IMR-90 (cell line): ENCODE measurements at regions not wholly inside any gene's neighbourhood (a gene's known extent, or its start where the extent isn't known, plus 50 kb on each side); places are given as distances from the start of the nearest gene placed in this dataset.

ENCODE experiments used
- ATAC-seq: fragments of 200-7000 bp; cut with Tn5 transposase; 2 replicates; pipeline ENCODE4 v1.9.1; 2020; ENCODE audit warnings: low read depth, mild to moderate bottlenecking, moderate library complexity
- BruUV-seq: library from RNA; stranded (reverse); fragments of 400-500 nt; replicated peaks from 2 replicates; lab custom pipeline; 2021; lab: Mats Ljungman, UMichigan
- CTCF ChIA-PET: fragments of 300-600 bp; formaldehyde crosslinking; extraction: SDS; loops from one replicate; lab custom pipeline; 2021; ENCODE audit warnings: antibody characterized with exemption; lab: Yijun Ruan, JAX
- POLR2A ChIA-PET: fragments of 300-600 bp; sonication (Branson Sonifier 250); formaldehyde crosslinking; loops from one replicate; lab custom pipeline; 2022; ENCODE audit warnings: antibody characterized with exemption; ENCODE audit not compliant: unreplicated experiment; lab: Charles Lee
- DNase-seq: peaks from one replicate; pipeline ENCODE4 v3.0.0; 2013
- H2AFZ ChIP-seq: replicated peaks from 2 replicates; pipeline ENCODE3; 2013; ENCODE audit warnings: low read length, mild to moderate bottlenecking; ENCODE audit not compliant: poor library complexity
- H2AK5ac ChIP-seq: 2 replicates; pipeline ENCODE4 v1.6.1; 2013; ENCODE audit warnings: low read depth, low read length, inconsistent platforms
- H2AK9ac ChIP-seq: replicated peaks from 2 replicates; pipeline ENCODE3; 2013; ENCODE audit warnings: mild to moderate bottlenecking, low read depth, low read length, moderate library complexity; ENCODE audit not compliant: poor library complexity
- H2BK120ac ChIP-seq: 2 replicates; pipeline ENCODE4 v1.6.1; 2013; ENCODE audit warnings: low read depth, low read length, inconsistent platforms
- H2BK15ac ChIP-seq: 3 replicates; pipeline ENCODE4 v1.6.1; 2013; ENCODE audit warnings: low read depth, low read length, inconsistent platforms
- H2BK20ac ChIP-seq: 2 replicates; pipeline ENCODE4 v1.6.1; 2013; ENCODE audit warnings: low read depth, mild to moderate bottlenecking, inconsistent platforms, low read length, moderate library complexity
- H2BK5ac ChIP-seq: 2 replicates; pipeline ENCODE4 v1.6.1; 2013; ENCODE audit warnings: mild to moderate bottlenecking, low read depth, low read length, inconsistent platforms; ENCODE audit not compliant: poor library complexity, severe bottlenecking
- H3K14ac ChIP-seq: replicated peaks from 2 replicates; pipeline ENCODE4 v1.6.1; 2013; ENCODE audit warnings: low read depth, low read length, inconsistent platforms
- H3K18ac ChIP-seq: 2 replicates; pipeline ENCODE4 v1.6.1; 2013; ENCODE audit warnings: low read depth, low read length, control low read depth
- H3K23ac ChIP-seq: 2 replicates; pipeline ENCODE4 v1.6.1; 2013; ENCODE audit warnings: low read depth, low read length, inconsistent platforms
- H3K27ac ChIP-seq: 2 replicates; pipeline ENCODE4 v1.5.1; 2013; ENCODE audit warnings: mild to moderate bottlenecking, control low read depth, low read length; ENCODE audit not compliant: insufficient read depth
- H3K27me3 ChIP-seq: 2 replicates; pipeline ENCODE4 v1.6.1; 2013; ENCODE audit warnings: low read length; ENCODE audit not compliant: control insufficient read depth, insufficient read depth
- H3K36me3 ChIP-seq: 2 replicates; pipeline ENCODE4 v1.6.1; 2013; ENCODE audit warnings: low read length, mixed read lengths; ENCODE audit not compliant: control insufficient read depth, insufficient read depth
- H3K4ac ChIP-seq: 2 replicates; pipeline ENCODE4 v1.6.1; 2013; ENCODE audit warnings: low read depth, low read length, inconsistent platforms
- H3K4me1 ChIP-seq: 2 replicates; pipeline ENCODE4 v1.6.1; 2013; ENCODE audit warnings: low read length, mixed read lengths; ENCODE audit not compliant: control insufficient read depth, insufficient read depth
- H3K4me2 ChIP-seq: 2 replicates; pipeline ENCODE4 v1.6.1; 2013; ENCODE audit warnings: low read depth, mild to moderate bottlenecking, control low read depth, low read length, moderate library complexity
- H3K4me3 ChIP-seq: 2 replicates; pipeline ENCODE4 v1.5.1; 2013; ENCODE audit warnings: low read depth, mild to moderate bottlenecking, control low read depth, low read length, moderate library complexity; ENCODE audit not compliant: insufficient read depth
- H3K56ac ChIP-seq: 2 replicates; pipeline ENCODE4 v1.6.1; 2013; ENCODE audit warnings: low read length, inconsistent platforms; ENCODE audit not compliant: insufficient read depth; ENCODE audit errors: extremely low read depth
- H3K79me1 ChIP-seq, 2 experiments: 2 replicates each; pipeline ENCODE4 v1.6.1; 2013; ENCODE audit warnings: low read length in 2 of 2, inconsistent platforms in 1 of 2, low read depth in 1 of 2
- H3K9ac ChIP-seq: 2 replicates; pipeline ENCODE4 v1.6.1; 2013; ENCODE audit warnings: low read depth, low read length, control low read depth
- H3K9me1 ChIP-seq: 2 replicates; pipeline ENCODE4 v1.6.1; 2013; ENCODE audit warnings: low read length, inconsistent platforms; ENCODE audit not compliant: insufficient read depth
- H3K9me3 ChIP-seq: 2 replicates; pipeline ENCODE4 v1.6.1; 2013; ENCODE audit warnings: low read length; ENCODE audit not compliant: control insufficient read depth, insufficient read depth
- H4K20me1 ChIP-seq: 2 replicates; pipeline ENCODE4 v1.6.1; 2013; ENCODE audit warnings: low read length, inconsistent platforms; ENCODE audit not compliant: insufficient read depth
- H4K5ac ChIP-seq: 2 replicates; pipeline ENCODE4 v1.6.1; 2013; ENCODE audit warnings: mild to moderate bottlenecking, low read depth, low read length, control low read depth
- H4K8ac ChIP-seq, 2 experiments: 2 replicates each; pipeline ENCODE4 v1.6.1; 2013; ENCODE audit warnings: low read depth in 2 of 2, low read length in 2 of 2, control low read depth in 1 of 2, inconsistent platforms in 1 of 2
- H4K91ac ChIP-seq: 2 replicates; pipeline ENCODE4 v1.6.1; 2013; ENCODE audit warnings: low read depth, low read length, inconsistent platforms; ENCODE audit not compliant: insufficient read depth
- BHLHE40 ChIP-seq: fragments of 150-350 bp; IDR thresholded peaks from 2 replicates; pipeline ENCODE4 v1.6.1; 2016; ENCODE audit warnings: mild to moderate bottlenecking, low read depth, low read length
- CEBPB ChIP-seq: IDR thresholded peaks from 2 replicates; pipeline ENCODE4 v1.6.1; 2012; ENCODE audit warnings: low read depth, low read length, improper control_type of control experiment
- FOS ChIP-seq: fragments of 150-350 bp; IDR thresholded peaks from 2 replicates; pipeline ENCODE4 v1.6.1; 2016; ENCODE audit warnings: low read depth, low read length
- MAFK ChIP-seq: IDR thresholded peaks from 2 replicates; pipeline ENCODE4 v1.6.1; 2012; ENCODE audit warnings: low read depth, low read length, improper control_type of control experiment
- MAZ ChIP-seq: IDR thresholded peaks from 2 replicates; pipeline ENCODE4 v1.6.1; 2012; ENCODE audit warnings: low read depth, mild to moderate bottlenecking, low read length, improper control_type of control experiment, moderate library complexity, borderline replicate concordance
- NFE2L2 ChIP-seq: fragments of 150-350 bp; IDR thresholded peaks from 2 replicates; pipeline ENCODE4 v1.6.1; 2016; ENCODE audit warnings: low read depth, mild to moderate bottlenecking, low read length
- POLR2A ChIP-seq: IDR thresholded peaks from 2 replicates; pipeline ENCODE4 v1.6.1; 2012; ENCODE audit warnings: mild to moderate bottlenecking, low read depth, low read length
- RAD21 ChIP-seq: IDR thresholded peaks from 2 replicates; pipeline ENCODE4 v1.6.1; 2012; ENCODE audit warnings: low read length, improper control_type of control experiment
- RCOR1 ChIP-seq: IDR thresholded peaks from 2 replicates; pipeline ENCODE4 v1.6.1; 2012; ENCODE audit warnings: mild to moderate bottlenecking, low read length, improper control_type of control experiment; ENCODE audit not compliant: insufficient replicate concordance
- RFX5 ChIP-seq: IDR thresholded peaks from 2 replicates; pipeline ENCODE4 v1.8.0; 2012; ENCODE audit warnings: low read depth, mild to moderate bottlenecking, low read length, moderate library complexity
- SMC3 ChIP-seq: fragments of 150-350 bp; IDR thresholded peaks from 2 replicates; pipeline ENCODE4 v1.6.1; 2016; ENCODE audit warnings: low read depth, mild to moderate bottlenecking, antibody characterized with exemption, low read length, moderate library complexity
- WGBS, 2 experiments: methylation state at CpG; one replicate each; pipeline versions ENCODE4 v1.1.5 to v1.1.7; 2013; ENCODE audit warnings: missing lambda C conversion rate in 2 of 2; ENCODE audit not compliant: insufficient read length in 1 of 2; ENCODE audit errors: extremely low coverage in 2 of 2; 5-methylcytosine and 5-hydroxymethylcytosine counted together
- dilution Hi-C: fragments of 300-500 bp; cut with HindIII; formaldehyde crosslinking; loops from one replicate; pipeline ENCODE4 v1.14.3; 2018; ENCODE audit warnings: low sequenced_read_pairs; ENCODE audit not compliant: unreplicated experiment
- in situ Hi-C: fragments of 300-500 bp; cut with MboI; formaldehyde crosslinking; loops from 3 replicates; pipeline ENCODE4 v1.14.3; 2019; ENCODE audit warnings: low sequenced_read_pairs, inconsistent platforms, mixed read lengths
- intact Hi-C: fragments of 100-400 bp; cut with micrococcal nuclease; formaldehyde crosslinking; loops from 2 replicates; pipeline ENCODE4 v1.10.0; 2022
- TF ChIP-seq, protein P1 (sequence below): fragments of 150-350 bp; IDR thresholded peaks from 2 replicates; pipeline ENCODE4 v1.6.1; 2016; ENCODE audit warnings: low read depth, mild to moderate bottlenecking, low read length, moderate library complexity, borderline replicate concordance
- TF ChIP-seq, protein P2 (sequence below): fragments of 150-350 bp; IDR thresholded peaks from 2 replicates; pipeline ENCODE4 v1.6.1; 2017; ENCODE audit warnings: mild to moderate bottlenecking, antibody characterized with exemption, low read length, low read depth
- TF ChIP-seq, protein P3 (sequence below): conservative IDR thresholded peaks from 2 replicates; pipeline ENCODE4 v1.5.1; 2012; ENCODE audit warnings: mild to moderate bottlenecking, low read depth, low read length, improper control_type of control experiment

DNA sequence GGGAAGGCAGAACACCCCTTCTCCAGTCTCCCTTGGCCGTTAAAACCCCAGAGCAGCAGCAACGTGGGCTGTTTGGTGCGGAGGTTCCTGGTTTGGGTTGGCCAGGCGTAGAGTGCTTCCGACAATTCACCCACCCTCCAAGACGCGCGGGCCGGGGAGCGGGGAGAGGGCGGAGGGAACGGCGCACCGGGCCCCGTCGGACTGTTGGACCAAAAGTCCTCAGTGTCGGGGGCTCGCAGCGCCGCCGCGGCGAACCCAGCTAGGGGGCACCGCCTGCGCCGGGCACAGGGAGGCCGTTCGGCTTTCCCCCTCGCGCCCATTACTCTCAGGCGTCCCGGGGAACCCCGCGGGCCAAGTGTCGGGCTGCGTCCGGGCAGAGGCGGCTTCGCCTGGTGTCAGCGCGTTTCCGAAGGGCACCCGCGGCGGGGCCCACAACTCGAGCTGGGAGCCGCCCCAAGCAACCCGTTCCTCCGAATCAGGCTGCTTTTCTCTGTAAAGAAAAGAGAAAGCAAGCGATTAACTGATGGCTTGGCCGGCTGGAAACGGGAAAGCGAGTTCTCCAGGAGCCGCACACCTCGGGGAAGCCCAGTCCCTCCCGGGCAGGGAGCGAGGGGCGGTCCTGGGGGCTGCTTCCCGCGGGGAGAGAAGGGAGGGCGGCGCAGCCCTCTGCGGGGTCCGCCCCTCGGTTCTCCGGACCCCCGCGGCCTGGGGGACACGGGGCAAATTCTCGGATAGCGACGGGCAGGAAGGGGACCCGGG is 145.5 kb downstream of the ERCC6L2 start:
- Histone ChIP-seq H3K9ac (peak overlapping the region; percentile 0; the same call in 1 of the 2 replicates), H3K27me3 (peaks cover 55% of the 10 kb centered on the region)
- WGBS, 2 experiments: 0% methylated on average over 9 of the region's 73 CpGs; no CpG with 5 or more reads in 1 of the 2 experiments

More for the DNA sequence above, 145.5 kb downstream of the ERCC6L2 start:
- Histone ChIP-seq H3K36me3 (peaks cover 3% of the 10 kb centered on the region; the same call in 1 of the 2 replicates), H3K18ac (no peak overlapping the region), H4K8ac (no peak overlapping the region), H2AK9ac (no peak overlapping the region), H4K91ac (no peak overlapping the region), H4K20me1 (no peaks in the 10 kb centered on the region), H2BK20ac (no peak overlapping the region), H3K23ac (0 out of 2 replicates have a peak overlapping the region, but pooled peaks have one; percentile 52), H3K79me1 (no peaks in the 10 kb centered on the region), H2BK5ac (no peak overlapping the region), H2BK15ac (no peak overlapping the region), H3K27ac (no peak overlapping the region), H3K4me1 (no peaks in the 10 kb centered on the region), H3K56ac (no peak overlapping the region), H3K4me2 (peak overlapping the region; percentile 84), H3K9me3 (peaks cover 5% of the 10 kb centered on the region; the same call in 1 of the 2 replicates), H3K14ac (no peak overlapping the region), H3K9me1 (no peaks in the 10 kb centered on the region; the same call in 1 of the 2 replicates), H2BK120ac (no peak overlapping the region), H4K5ac (no peak overlapping the region), H3K4ac (no peak overlapping the region), H3K4me3 (peak overlapping the region; percentile 41), H2AFZ (peak overlapping the region; percentile 75), H2AK5ac (no peak overlapping the region)
- intact Hi-C loops: loop anchor here (10.0 kb wide), 1 partner anchor 194 kb away; no protein-coding TSS in a partner anchor
- no peak for TF ChIP-seq MAFK
- TF ChIP-seq MAZ: no peak
- TF ChIP-seq, protein P1, sequence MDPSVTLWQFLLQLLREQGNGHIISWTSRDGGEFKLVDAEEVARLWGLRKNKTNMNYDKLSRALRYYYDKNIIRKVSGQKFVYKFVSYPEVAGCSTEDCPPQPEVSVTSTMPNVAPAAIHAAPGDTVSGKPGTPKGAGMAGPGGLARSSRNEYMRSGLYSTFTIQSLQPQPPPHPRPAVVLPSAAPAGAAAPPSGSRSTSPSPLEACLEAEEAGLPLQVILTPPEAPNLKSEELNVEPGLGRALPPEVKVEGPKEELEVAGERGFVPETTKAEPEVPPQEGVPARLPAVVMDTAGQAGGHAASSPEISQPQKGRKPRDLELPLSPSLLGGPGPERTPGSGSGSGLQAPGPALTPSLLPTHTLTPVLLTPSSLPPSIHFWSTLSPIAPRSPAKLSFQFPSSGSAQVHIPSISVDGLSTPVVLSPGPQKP: no peak
- no peak for TF ChIP-seq SMC3
- no peak for TF ChIP-seq RCOR1
- TF ChIP-seq, protein P2, sequence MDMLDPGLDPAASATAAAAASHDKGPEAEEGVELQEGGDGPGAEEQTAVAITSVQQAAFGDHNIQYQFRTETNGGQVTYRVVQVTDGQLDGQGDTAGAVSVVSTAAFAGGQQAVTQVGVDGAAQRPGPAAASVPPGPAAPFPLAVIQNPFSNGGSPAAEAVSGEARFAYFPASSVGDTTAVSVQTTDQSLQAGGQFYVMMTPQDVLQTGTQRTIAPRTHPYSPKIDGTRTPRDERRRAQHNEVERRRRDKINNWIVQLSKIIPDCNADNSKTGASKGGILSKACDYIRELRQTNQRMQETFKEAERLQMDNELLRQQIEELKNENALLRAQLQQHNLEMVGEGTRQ: no peak
- TF ChIP-seq, protein P3, sequence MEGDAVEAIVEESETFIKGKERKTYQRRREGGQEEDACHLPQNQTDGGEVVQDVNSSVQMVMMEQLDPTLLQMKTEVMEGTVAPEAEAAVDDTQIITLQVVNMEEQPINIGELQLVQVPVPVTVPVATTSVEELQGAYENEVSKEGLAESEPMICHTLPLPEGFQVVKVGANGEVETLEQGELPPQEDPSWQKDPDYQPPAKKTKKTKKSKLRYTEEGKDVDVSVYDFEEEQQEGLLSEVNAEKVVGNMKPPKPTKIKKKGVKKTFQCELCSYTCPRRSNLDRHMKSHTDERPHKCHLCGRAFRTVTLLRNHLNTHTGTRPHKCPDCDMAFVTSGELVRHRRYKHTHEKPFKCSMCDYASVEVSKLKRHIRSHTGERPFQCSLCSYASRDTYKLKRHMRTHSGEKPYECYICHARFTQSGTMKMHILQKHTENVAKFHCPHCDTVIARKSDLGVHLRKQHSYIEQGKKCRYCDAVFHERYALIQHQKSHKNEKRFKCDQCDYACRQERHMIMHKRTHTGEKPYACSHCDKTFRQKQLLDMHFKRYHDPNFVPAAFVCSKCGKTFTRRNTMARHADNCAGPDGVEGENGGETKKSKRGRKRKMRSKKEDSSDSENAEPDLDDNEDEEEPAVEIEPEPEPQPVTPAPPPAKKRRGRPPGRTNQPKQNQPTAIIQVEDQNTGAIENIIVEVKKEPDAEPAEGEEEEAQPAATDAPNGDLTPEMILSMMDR: no peak
- TF ChIP-seq NFE2L2: no peak
- no peak for TF ChIP-seq POLR2A
- no peak for TF ChIP-seq RFX5
- TF ChIP-seq CEBPB: no peak
- no peak for TF ChIP-seq FOS
- no peak for TF ChIP-seq RAD21
- no peak for TF ChIP-seq BHLHE40
- POLR2A ChIA-PET: no interaction called here
- no TSS peak for BruUV-seq
- in situ Hi-C loops: no loop called here
- DNase-seq (no peak), ATAC-seq (peak; percentile 71)
- dilution Hi-C loops: no loop called here
- CTCF ChIA-PET: no interaction called here
